ENCODE measurements at regions not wholly inside any gene's neighbourhood (a gene's known extent, or its start where the extent isn't known, plus 50 kb on each side); places are given as distances from the start of the nearest gene placed in this dataset.

GRCh38 chr2:19138264-19138825 is 220.1 kb downstream of the OSR1 start:
- WGBS, 2 donors: 56 to 57% methylated on average over 4 of the region's 4 CpGs
- intact Hi-C loops (cut with DNase I): no loop called here

GRCh38 chr2:19137433-19137832 is 221.0 kb downstream of the OSR1 start:
- intact Hi-C loops (cut with DNase I): no loop called here
- DNase-seq: no peak
- peaks cover 0 to 7% (median 0%) of the 10 kb centered on the region in 3 donors for H3K9me3 ChIP-seq

More at GRCh38 chr2:19138264-19138825, 220.1 kb downstream of the OSR1 start:
- Histone ChIP-seq H3K27me3 (no peaks in the 10 kb centered on the region), H3K9me3 (peaks cover 0 to 7% (median 0%) of the 10 kb centered on the region in 3 donors), H3K4me3 (no peak overlapping the region), H3K4me1 (no peaks in the 10 kb centered on the region), H3K27ac (no peak overlapping the region), H3K36me3 (no peaks in the 10 kb centered on the region)
- TF ChIP-seq CTCF (IDR thresholded peaks at IDR 0.05): no peak
- no peak for TF ChIP-seq POLR2A (IDR thresholded peaks at IDR 0.05)
- no peak for DNase-seq

GRCh38 chr2:19132967-19133366 is 225.5 kb downstream of the OSR1 start:
- intact Hi-C loops (cut with DNase I): no loop called here
- Histone ChIP-seq H3K27ac (no peak overlapping the region), H3K9me3 (peaks cover 0 to 7% (median 0%) of the 10 kb centered on the region in 3 donors), H3K4me3 (no peak overlapping the region), H3K4me1 (peaks cover 0 to 6% (median 0%) of the 10 kb centered on the region in 3 donors), H3K27me3 (no peaks in the 10 kb centered on the region), H3K36me3 (no peaks in the 10 kb centered on the region)
- no peak for TF ChIP-seq CTCF (IDR thresholded peaks at IDR 0.05)
- no peak for TF ChIP-seq POLR2A (IDR thresholded peaks at IDR 0.05)
- WGBS, 2 donors: 89% methylated on average over 2 of the region's 2 CpGs
- no peak for DNase-seq

More at GRCh38 chr2:19137433-19137832, 221.0 kb downstream of the OSR1 start:
- H3K27ac ChIP-seq: no peak overlapping the region
- no peaks in the 10 kb centered on the region for H3K27me3 ChIP-seq
- H3K4me3 ChIP-seq: no peak overlapping the region
- no peak for TF ChIP-seq POLR2A (IDR thresholded peaks at IDR 0.05)
- no peak for TF ChIP-seq CTCF (IDR thresholded peaks at IDR 0.05)
- H3K4me1 ChIP-seq: no peaks in the 10 kb centered on the region
- no peaks in the 10 kb centered on the region for H3K36me3 ChIP-seq

GRCh38 chr2:19131871-19132270 is 226.6 kb downstream of the OSR1 start:
- TF ChIP-seq CTCF (IDR thresholded peaks at IDR 0.05) (no peak), POLR2A (IDR thresholded peaks at IDR 0.05) (no peak)
- H3K9me3 ChIP-seq: peaks cover 0 to 7% (median 0%) of the 10 kb centered on the region in 3 donors
- DNase-seq: no peak
- no peak overlapping the region for H3K27ac ChIP-seq
- no peaks in the 10 kb centered on the region for H3K36me3 ChIP-seq
- WGBS, 2 donors: 49 to 67% methylated on average over 5 of the region's 5 CpGs
- H3K4me1 ChIP-seq: peaks cover 0 to 6% (median 0%) of the 10 kb centered on the region in 3 donors
- intact Hi-C loops (cut with DNase I): no loop called here
- H3K4me3 ChIP-seq: no peak overlapping the region
- no peaks in the 10 kb centered on the region for H3K27me3 ChIP-seq

- no peaks in the 10 kb centered on the region for H3K9me3 ChIP-seq
- TF ChIP-seq CTCF (IDR thresholded peaks at IDR 0.05) (no peak), POLR2A (IDR thresholded peaks at IDR 0.05) (no peak)
- no peak overlapping the region for H3K27ac ChIP-seq
- H3K36me3 ChIP-seq: no peaks in the 10 kb centered on the region
- H3K4me1 ChIP-seq: peaks cover 0 to 6% (median 0%) of the 10 kb centered on the region in 3 donors
- no peak for DNase-seq
- H3K27me3 ChIP-seq: no peaks in the 10 kb centered on the region
- intact Hi-C loops (cut with DNase I): no loop called here
- WGBS, 2 donors: 76 to 78% methylated on average over 4 of the region's 4 CpGs
- no peak overlapping the region for H3K4me3 ChIP-seq
Observed at GRCh38 chr2:19128148-19128547, 230.3 kb downstream of the OSR1 start.

Measured in esophagus squamous epithelium (tissue), 5 donors.